GM12878 (cell line): ENCODE measurements at regions not wholly inside any gene's neighbourhood (a gene's known extent, or its start where the extent isn't known, plus 50 kb on each side); places are given as distances from the start of the nearest gene placed in this dataset.

ENCODE experiments used
- ATAC-seq: fragments of 200-7000 bp; cut with Tn5 transposase; 3 replicates; pipeline ENCODE4 v1.9.1; 2020; ENCODE audit warnings: mild to moderate bottlenecking, moderate library complexity
- BruUV-seq: library from RNA; stranded (reverse); fragments of 400-500 nt; replicated peaks from 2 replicates; lab custom pipeline; 2021; lab: Mats Ljungman, UMichigan
- CTCF ChIA-PET: fragments of 300-600 bp; sonication (Branson Sonifier 250); formaldehyde crosslinking; extraction: SDS; loops from one replicate; lab custom pipeline; 2021; ENCODE audit warnings: inconsistent platforms; lab: Yijun Ruan, JAX
- POLR2A ChIA-PET: fragments of 350-600 bp; formaldehyde crosslinking; extraction: SDS; loops from one replicate; lab custom pipeline; 2021; ENCODE audit warnings: inconsistent platforms; lab: Charles Lee
- RAD21 ChIA-PET: fragments of 300-600 bp; sonication (Branson Sonifier 250); formaldehyde crosslinking; loops from one replicate; lab custom pipeline; 2023; ENCODE audit warnings: antibody characterized with exemption; ENCODE audit not compliant: unreplicated experiment; lab: Charles Lee
- SMC1A ChIA-PET: fragments of 300-600 bp; sonication (Branson Sonifier 250); formaldehyde crosslinking; loops from one replicate; lab custom pipeline; 2023; ENCODE audit not compliant: unreplicated experiment, uncharacterized antibody; lab: Charles Lee
- DNase-seq: peaks from one replicate; pipeline ENCODE4 v3.0.0-alpha.2; 2011; ENCODE audit warnings: low read depth, low spot score
- FAIRE-seq: peaks from 3 replicates; lab custom pipeline; 2011; peaks lifted over from hg19 to GRCh38; lab: Jason Lieb, UNC
- H2AFZ ChIP-seq: 2 replicates; pipeline ENCODE4 v1.6.0; 2011; ENCODE audit warnings: low read depth, low read length, control low read depth; ENCODE audit not compliant: control insufficient read depth
- H3K27ac ChIP-seq: 2 replicates; pipeline ENCODE4 v1.5.1; 2011; ENCODE audit warnings: control low read depth; ENCODE audit not compliant: control insufficient read depth, insufficient read depth
- H3K27me3 ChIP-seq, 2 experiments: replicated peaks in 1 of 2; 2 replicates each; pipeline versions ENCODE4 v1.6.0 to v1.6.1; 2011; ENCODE audit warnings: low read length in 1 of 2; ENCODE audit not compliant: control insufficient read depth in 2 of 2, insufficient read depth in 2 of 2
- H3K36me3 ChIP-seq, 2 experiments: 2 replicates each; pipeline ENCODE4 v1.5.1; 2011; ENCODE audit warnings: low read length in 1 of 2; ENCODE audit not compliant: control insufficient read depth in 2 of 2, insufficient read depth in 2 of 2
- H3K4me1 ChIP-seq: 2 replicates; pipeline ENCODE4 v1.6.1; 2011; ENCODE audit warnings: mild to moderate bottlenecking, low read length, moderate library complexity, mixed read lengths; ENCODE audit not compliant: control insufficient read depth, insufficient read depth
- H3K4me2 ChIP-seq: 2 replicates; pipeline ENCODE4 v1.6.0; 2011; ENCODE audit warnings: control low read depth; ENCODE audit not compliant: control insufficient read depth, insufficient read depth
- H3K4me3 ChIP-seq: fragments of 200-600 bp; sonication (generic); 2 replicates; pipeline ENCODE4 v1.5.1; 2016
- H3K79me2 ChIP-seq: 2 replicates; pipeline ENCODE4 v1.6.0; 2011; ENCODE audit warnings: low read length; ENCODE audit not compliant: control insufficient read depth, insufficient read depth
- H3K9ac ChIP-seq: 2 replicates; pipeline ENCODE4 v1.8.0; 2011; ENCODE audit warnings: low read length, control low read depth, mixed read lengths; ENCODE audit not compliant: control insufficient read depth, insufficient read depth
- H3K9me3 ChIP-seq: replicated peaks from 3 replicates; pipeline ENCODE4 v1.5.1; 2011; ENCODE audit warnings: mild to moderate bottlenecking, low read length; ENCODE audit not compliant: control insufficient read depth, insufficient read depth
- H4K20me1 ChIP-seq: 2 replicates; pipeline ENCODE4 v1.6.0; 2011; ENCODE audit not compliant: control insufficient read depth, insufficient read depth
- CBFB ChIP-seq: IDR thresholded peaks from 2 replicates; pipeline ENCODE4 v1.6.1; 2016; ENCODE audit warnings: antibody characterized with exemption, low read depth
- DPF2 ChIP-seq: fragments of 450-650 bp; IDR thresholded peaks from 2 replicates; pipeline ENCODE4 v1.6.1; 2017; ENCODE audit warnings: mild to moderate bottlenecking
- ETV6 ChIP-seq, 2 experiments: fragments of 450-650 bp in 1 of 2; IDR thresholded peaks in 1 of 2; conservative IDR thresholded peaks in 1 of 2; 2 replicates each; pipeline ENCODE4 v1.6.1; 2014; ENCODE audit warnings: antibody characterized with exemption in 1 of 2, borderline replicate concordance in 1 of 2, low read depth in 1 of 2, mild to moderate bottlenecking in 1 of 2, moderate library complexity in 1 of 2
- GABPA ChIP-seq: IDR thresholded peaks from 2 replicates; pipeline ENCODE4 v1.6.1; 2014; ENCODE audit warnings: antibody characterized with exemption, low read depth, mild to moderate bottlenecking, inconsistent platforms
- IRF4 ChIP-seq: IDR thresholded peaks from 2 replicates; pipeline ENCODE4 v1.6.1; 2011; ENCODE audit warnings: low read depth, low read length
- NR2C2 ChIP-seq: IDR thresholded peaks from 2 replicates; pipeline ENCODE4 v1.6.1; 2011; ENCODE audit warnings: borderline replicate concordance, low read depth; ENCODE audit not compliant: control insufficient read depth, insufficient read length
- NR2F1 ChIP-seq: fragments of 450-650 bp; conservative IDR thresholded peaks from 2 replicates; pipeline ENCODE4 v1.6.1; 2017; ENCODE audit warnings: mild to moderate bottlenecking
- RBBP5 ChIP-seq: fragments of 200-600 bp; sonication (generic); conservative IDR thresholded peaks from 2 replicates; pipeline ENCODE4 v1.6.1; 2016
- RELA ChIP-seq: fragments of 450-650 bp; IDR thresholded peaks from 2 replicates; pipeline ENCODE4 v1.8.0; 2014; ENCODE audit warnings: borderline replicate concordance; ENCODE audit not compliant: partially characterized antibody
- TAF1 ChIP-seq: IDR thresholded peaks from 2 replicates; pipeline ENCODE4 v1.6.1; 2011; ENCODE audit warnings: mild to moderate bottlenecking, low read depth, low read length, borderline replicate concordance
- TCF3 ChIP-seq: IDR thresholded peaks from 2 replicates; pipeline ENCODE4 v1.6.1; 2012; ENCODE audit warnings: low read depth, mild to moderate bottlenecking, low read length, borderline replicate concordance; ENCODE audit not compliant: insufficient read depth
- ZBED1 ChIP-seq: IDR thresholded peaks from 2 replicates; pipeline ENCODE4 v1.6.1; 2016; ENCODE audit warnings: borderline replicate concordance
- ZNF24 ChIP-seq: fragments of 450-650 bp; IDR thresholded peaks from 2 replicates; pipeline ENCODE4 v1.6.1; 2017; ENCODE audit warnings: antibody characterized with exemption, mild to moderate bottlenecking
- ZNF274 ChIP-seq: IDR thresholded peaks from one replicate; pipeline ENCODE4 v1.8.0; 2011; ENCODE audit not compliant: insufficient read length, insufficient read depth
- WGBS: methylation state at CpG from one replicate; pipeline ENCODE4 v1.1.6; 2016; ENCODE audit warnings: low lambda C conversion rate; ENCODE audit not compliant: insufficient replicate concordance, insufficient coverage; ENCODE audit errors: missing lambda C conversion rate; 5-methylcytosine and 5-hydroxymethylcytosine counted together
- in situ Hi-C: fragments of 300-500 bp; cut with MboI; formaldehyde crosslinking; loops from 9 replicates; pipeline ENCODE4 v1.14.3; 2018; ENCODE audit warnings: mixed read lengths
- intact Hi-C: fragments of 100-400 bp; cut with micrococcal nuclease; formaldehyde crosslinking; loops from one replicate; pipeline ENCODE4 v1.14.2; 2022; ENCODE audit not compliant: unreplicated experiment
- TF ChIP-seq, protein P1 (sequence below): IDR thresholded peaks from 2 replicates; pipeline ENCODE4 v1.6.1; 2011; ENCODE audit warnings: low read depth, low read length, improper control_type of control experiment, borderline replicate concordance
- TF ChIP-seq, protein P2 (sequence below), 3 experiments: IDR thresholded peaks in 2 of 3; conservative IDR thresholded peaks in 1 of 3; 2 replicates each; pipeline ENCODE4 v1.5.1; 2011; ENCODE audit warnings: low read depth in 3 of 3, low read length in 3 of 3, mild to moderate bottlenecking in 3 of 3, control low read depth in 2 of 3, moderate library complexity in 2 of 3, inconsistent platforms in 1 of 3, mixed read lengths in 1 of 3; ENCODE audit not compliant: control insufficient read depth in 2 of 3, insufficient read depth in 1 of 3; ENCODE audit errors: extremely low read depth in 1 of 3

DNA sequence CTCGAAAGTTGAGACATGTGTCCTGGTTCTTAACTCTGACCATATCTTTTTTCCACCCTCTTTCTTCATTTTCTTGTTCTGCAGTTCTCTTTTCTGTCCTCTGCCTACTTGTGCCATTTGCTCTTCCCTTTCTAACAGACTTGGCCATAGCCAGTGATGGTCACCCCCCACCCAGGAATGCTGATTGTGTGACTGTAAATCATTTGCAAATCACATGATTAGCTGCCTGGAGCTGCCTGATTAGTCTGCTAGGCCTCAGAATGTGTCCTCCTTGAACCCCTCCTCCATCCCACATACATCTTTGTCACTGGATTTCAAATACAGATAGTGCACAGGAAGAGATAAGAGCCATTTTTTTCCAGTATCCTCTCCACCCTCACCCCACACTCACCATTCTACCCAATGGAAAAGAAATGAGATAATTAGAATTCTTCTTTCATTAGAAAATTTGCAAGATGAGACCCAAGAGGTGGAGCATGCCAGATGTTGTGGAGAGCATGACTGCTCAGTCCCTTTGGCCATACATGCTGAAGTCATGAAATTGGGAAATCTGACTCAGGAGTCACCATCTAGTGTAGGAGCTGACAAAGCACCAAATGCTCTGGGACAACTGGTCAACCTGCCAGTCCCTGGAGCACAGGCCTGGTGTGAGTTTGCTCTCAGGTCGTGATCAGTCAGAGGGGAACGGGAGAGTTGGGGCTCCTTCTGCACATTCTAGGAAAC, 538.2 kb downstream of the CCDC171 start:
- no peaks in the 10 kb centered on the region for H3K9me3 ChIP-seq
- TF ChIP-seq TCF3 (no peak), DPF2 (no peak), NR2F1 (no peak), ZBED1 (no peak), NR2C2 (no peak), ZNF24 (no peak), IRF4 (no peak), ZNF274 (no peak), GABPA (no peak), TAF1 (no peak), CBFB (no peak), RELA (no peak), ETV6 (conservative IDR thresholded peaks at IDR 0.05 in 1 of 2, IDR thresholded peaks at IDR 0.05 in 1 of 2; ENCODE audit: borderline replicate concordance in 1 of 2, low read depth in 1 of 2) (no peak), RBBP5 (no peak)
- TF ChIP-seq, protein P1, sequence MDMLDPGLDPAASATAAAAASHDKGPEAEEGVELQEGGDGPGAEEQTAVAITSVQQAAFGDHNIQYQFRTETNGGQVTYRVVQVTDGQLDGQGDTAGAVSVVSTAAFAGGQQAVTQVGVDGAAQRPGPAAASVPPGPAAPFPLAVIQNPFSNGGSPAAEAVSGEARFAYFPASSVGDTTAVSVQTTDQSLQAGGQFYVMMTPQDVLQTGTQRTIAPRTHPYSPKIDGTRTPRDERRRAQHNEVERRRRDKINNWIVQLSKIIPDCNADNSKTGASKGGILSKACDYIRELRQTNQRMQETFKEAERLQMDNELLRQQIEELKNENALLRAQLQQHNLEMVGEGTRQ: no peak
- TF ChIP-seq, protein P2, sequence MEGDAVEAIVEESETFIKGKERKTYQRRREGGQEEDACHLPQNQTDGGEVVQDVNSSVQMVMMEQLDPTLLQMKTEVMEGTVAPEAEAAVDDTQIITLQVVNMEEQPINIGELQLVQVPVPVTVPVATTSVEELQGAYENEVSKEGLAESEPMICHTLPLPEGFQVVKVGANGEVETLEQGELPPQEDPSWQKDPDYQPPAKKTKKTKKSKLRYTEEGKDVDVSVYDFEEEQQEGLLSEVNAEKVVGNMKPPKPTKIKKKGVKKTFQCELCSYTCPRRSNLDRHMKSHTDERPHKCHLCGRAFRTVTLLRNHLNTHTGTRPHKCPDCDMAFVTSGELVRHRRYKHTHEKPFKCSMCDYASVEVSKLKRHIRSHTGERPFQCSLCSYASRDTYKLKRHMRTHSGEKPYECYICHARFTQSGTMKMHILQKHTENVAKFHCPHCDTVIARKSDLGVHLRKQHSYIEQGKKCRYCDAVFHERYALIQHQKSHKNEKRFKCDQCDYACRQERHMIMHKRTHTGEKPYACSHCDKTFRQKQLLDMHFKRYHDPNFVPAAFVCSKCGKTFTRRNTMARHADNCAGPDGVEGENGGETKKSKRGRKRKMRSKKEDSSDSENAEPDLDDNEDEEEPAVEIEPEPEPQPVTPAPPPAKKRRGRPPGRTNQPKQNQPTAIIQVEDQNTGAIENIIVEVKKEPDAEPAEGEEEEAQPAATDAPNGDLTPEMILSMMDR (IDR thresholded peaks at IDR 0.05 in 2 of 3, conservative IDR thresholded peaks at IDR 0.05 in 1 of 3; ENCODE audit: control insufficient read depth in 2 of 3, extremely low read depth in 1 of 3, insufficient read depth in 1 of 3, low read depth in 3 of 3, low read length in 3 of 3): no peak
- POLR2A ChIA-PET: no interaction called here
- H3K79me2 ChIP-seq: no peaks in the 10 kb centered on the region
- in situ Hi-C loops: no loop called here
- CTCF ChIA-PET: interaction anchor here (0.9 to 2.4 kb wide), 2 partner anchors 20 to 43 kb away, joined by 3 to 7 read pairs; no protein-coding TSS in a partner anchor
- SMC1A ChIA-PET: interaction anchor here (1.5 kb wide), 1 partner anchor 54 kb away, joined by 4 read pairs; no protein-coding TSS in a partner anchor
- no peaks in the 10 kb centered on the region for H3K27me3 ChIP-seq
- DNase-seq (no peak), FAIRE-seq (no peak), ATAC-seq (no peak)
- H3K9ac ChIP-seq: no peak overlapping the region
- WGBS: 28% methylated on average over 3 of the region's 3 CpGs
- no peaks in the 10 kb centered on the region for H3K36me3 ChIP-seq
- RAD21 ChIA-PET: no interaction called here
- H3K4me1 ChIP-seq: no peaks in the 10 kb centered on the region
- no peak overlapping the region for H3K4me2 ChIP-seq
- BruUV-seq: no TSS peak
- intact Hi-C loops: loop anchor here (10.0 kb wide), 1 partner anchor 56 kb away; no protein-coding TSS in a partner anchor
- no peak overlapping the region for H3K4me3 ChIP-seq
- H3K27ac ChIP-seq: no peak overlapping the region
- H2AFZ ChIP-seq: no peak overlapping the region
- H4K20me1 ChIP-seq: no peaks in the 10 kb centered on the region
